Fibroblast of villous mesenchyme (primary cell): ENCODE measurements at regions not wholly inside any gene's neighbourhood (a gene's known extent, or its start where the extent isn't known, plus 50 kb on each side); places are given as distances from the start of the nearest gene placed in this dataset.

ENCODE experiments used
- DNase-seq: peaks from one replicate; pipeline ENCODE4 v3.0.0-alpha.2; 2010; ENCODE audit warnings: low read depth
- H3K4me3 ChIP-seq: 2 replicates; pipeline ENCODE4 v1.5.1; 2011; ENCODE audit warnings: low read depth, mild to moderate bottlenecking, low read length
- CTCF ChIP-seq: IDR thresholded peaks from 2 replicates; pipeline ENCODE4 v1.5.1; 2012; ENCODE audit warnings: low read depth, mild to moderate bottlenecking, low read length; ENCODE audit not compliant: insufficient read depth

- TF ChIP-seq CTCF, result no peak
- no peak for DNase-seq
- H3K4me3 ChIP-seq, result no peak overlapping the region
Measured at GRCh38 chr5:4204276-4205141, 608.9 kb downstream of the IRX1 start.

- DNase-seq, result no peak
- TF ChIP-seq CTCF, result no peak
- no peak overlapping the region for H3K4me3 ChIP-seq
Measured at GRCh38 chr5:4205398-4205797, 609.8 kb downstream of the IRX1 start.

GRCh38 chr5:4206127-4206526, 610.5 kb downstream of the IRX1 start:
- H3K4me3 ChIP-seq, result no peak overlapping the region
- DNase-seq, result no peak
- TF ChIP-seq CTCF, result no peak

GRCh38 chr5:4207486-4207885, 611.9 kb downstream of the IRX1 start:
- TF ChIP-seq CTCF, result no peak
- DNase-seq, result no peak
- H3K4me3 ChIP-seq, result no peak overlapping the region

GRCh38 chr5:4208537-4208936, 612.9 kb downstream of the IRX1 start:
- DNase-seq, result no peak
- no peak overlapping the region for H3K4me3 ChIP-seq
- no peak for TF ChIP-seq CTCF

GRCh38 chr5:4208996-4209395, 613.4 kb downstream of the IRX1 start:
- no peak for DNase-seq
- no peak for TF ChIP-seq CTCF
- no peak overlapping the region for H3K4me3 ChIP-seq
